NCI-H524 treated with DMSO at 0.1 percent for 48 hours (cell line): ENCODE measurements at regions not wholly inside any gene's neighbourhood (a gene's known extent, or its start where the extent isn't known, plus 50 kb on each side); places are given as distances from the start of the nearest gene placed in this dataset.
A peak's percentile ranks its signal among the peaks of the same experiment; 100 is the strongest.

Experiments
- DNase-seq: peaks from one replicate; lab custom pipeline; 2025; lab: John Stamatoyannopoulos, UW

DNA sequence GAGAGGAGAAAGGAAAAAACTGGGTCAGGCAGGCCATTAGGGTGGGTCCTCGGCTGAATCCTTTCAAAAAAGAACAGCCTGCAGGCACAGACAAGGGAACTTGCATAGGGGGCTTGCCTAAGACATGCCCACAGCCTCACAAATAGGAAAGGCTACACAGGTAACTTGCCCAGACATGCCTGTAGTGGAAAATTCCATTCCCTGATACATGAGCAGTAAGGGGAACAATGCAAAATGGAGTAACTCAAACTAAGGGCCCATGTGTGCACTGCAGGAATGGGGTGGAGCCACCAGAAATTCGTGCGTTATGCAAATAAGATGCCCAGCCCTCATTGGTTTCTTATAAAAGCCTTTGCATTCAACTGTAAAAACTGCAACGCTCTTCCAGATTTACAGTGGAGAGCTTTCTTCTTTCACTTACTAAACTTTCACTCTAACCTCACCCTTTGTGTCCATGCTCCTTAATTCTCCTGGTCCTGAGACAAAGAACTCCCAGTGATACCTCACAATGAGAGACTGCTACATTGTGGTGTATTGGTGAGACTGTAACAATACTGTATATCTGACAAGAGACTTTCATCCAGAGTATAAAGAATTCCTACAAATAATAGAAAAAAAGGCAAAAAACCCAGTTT lies 59.5 kb upstream of the SLITRK1 start:
- no peak for DNase-seq

DNA sequence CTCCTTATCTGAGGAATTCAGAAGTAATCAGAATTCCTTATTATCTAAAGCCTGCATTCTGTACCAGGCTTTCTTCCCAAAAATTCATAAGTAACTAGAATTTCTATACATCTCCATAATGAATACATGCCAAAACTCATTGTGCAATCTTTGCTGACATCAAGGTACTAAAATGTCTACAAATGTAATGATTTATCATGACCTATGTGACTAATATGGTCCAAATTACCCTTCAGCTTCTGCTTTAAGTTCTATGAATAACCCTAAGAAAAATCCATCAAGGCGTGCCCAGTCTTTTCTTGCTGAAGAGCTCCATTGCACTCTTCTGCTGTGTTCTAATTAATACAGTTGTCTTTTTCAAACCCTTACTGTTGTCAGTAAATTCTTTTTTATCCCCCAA lies 58.5 kb upstream of the SLITRK1 start:
- no peak for DNase-seq

DNA sequence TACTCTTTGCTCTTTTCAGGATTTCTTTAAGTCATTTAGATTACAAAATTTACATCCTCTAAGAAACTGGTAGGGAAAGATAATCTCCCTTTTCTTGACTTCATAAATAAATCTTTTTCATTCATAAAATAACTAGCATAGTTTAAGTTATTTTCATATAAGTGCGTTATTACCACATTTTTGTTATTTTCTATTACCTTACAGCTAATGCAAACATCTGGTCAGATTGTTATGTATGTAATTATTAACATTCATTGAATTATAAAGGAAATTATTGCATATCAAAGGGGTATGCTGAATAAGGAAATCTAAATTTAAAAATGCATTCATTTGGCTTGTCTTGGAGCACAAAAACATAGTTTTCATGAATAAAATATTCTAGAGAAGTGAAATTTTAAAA lies 55.3 kb upstream of the SLITRK1 start:
- no peak for DNase-seq

DNA sequence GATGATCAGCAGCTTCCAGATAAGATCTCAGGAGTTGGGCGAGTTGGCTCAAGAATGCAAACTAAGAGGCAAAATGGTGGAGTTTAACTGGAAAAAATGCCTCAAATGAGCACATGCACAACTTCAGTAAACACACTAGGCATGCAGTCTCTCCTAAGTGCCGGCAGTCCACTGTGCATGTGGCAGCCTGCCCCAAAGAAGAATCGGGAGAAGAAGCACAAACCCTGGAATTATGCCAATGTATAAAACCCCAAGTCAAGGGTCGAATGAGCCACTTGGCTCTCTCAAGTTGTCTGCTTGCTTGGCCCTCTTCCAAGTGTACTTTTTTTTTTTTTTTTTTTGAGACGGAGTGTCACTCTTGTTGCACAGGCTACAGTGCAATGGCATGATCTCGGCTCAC lies 53.3 kb upstream of the SLITRK1 start:
- peak; percentile 26 for DNase-seq
